HCT116 (cell line): ENCODE measurements at regions not wholly inside any gene's neighbourhood (a gene's known extent, or its start where the extent isn't known, plus 50 kb on each side); places are given as distances from the start of the nearest gene placed in this dataset.

Source experiments
- CEBPB ChIP-seq: IDR thresholded peaks from 2 replicates; pipeline ENCODE4 v1.6.1; 2012; ENCODE audit warnings: low read depth
- EZH2 ChIP-seq: fragments of 200-600 bp; sonication (generic); IDR thresholded peaks from 2 replicates; pipeline ENCODE4 v1.6.1; 2017; ENCODE audit warnings: antibody characterized with exemption, mixed run types
- POLR2A ChIP-seq: IDR thresholded peaks from 2 replicates; pipeline ENCODE4 v1.7.0; 2011; ENCODE audit warnings: borderline replicate concordance; ENCODE audit not compliant: insufficient read depth, insufficient read length; ENCODE audit errors: extremely low read depth
- POLR2AphosphoS5 ChIP-seq: IDR thresholded peaks from 2 replicates; pipeline ENCODE4 v1.6.1; 2011; ENCODE audit warnings: mild to moderate bottlenecking, low read depth, low read length, moderate library complexity
- RAD21 ChIP-seq: IDR thresholded peaks from 2 replicates; pipeline ENCODE4 v1.6.1; 2012; ENCODE audit warnings: low read depth, mild to moderate bottlenecking
- REST ChIP-seq: IDR thresholded peaks from 2 replicates; pipeline ENCODE4 v1.6.1; 2012; ENCODE audit warnings: low read depth
- SIN3A ChIP-seq: IDR thresholded peaks from 2 replicates; pipeline ENCODE4 v1.6.1; 2012; ENCODE audit warnings: low read depth
- SP1 ChIP-seq: IDR thresholded peaks from 2 replicates; pipeline ENCODE4 v1.6.1; 2012; ENCODE audit warnings: low read depth
- TCF7L2 ChIP-seq: IDR thresholded peaks from 2 replicates; pipeline ENCODE4 v1.7.0; 2011; ENCODE audit warnings: borderline replicate concordance, inconsistent platforms; ENCODE audit not compliant: insufficient read depth, insufficient read length; ENCODE audit errors: extremely low read depth
- YY1 ChIP-seq: IDR thresholded peaks from 2 replicates; pipeline ENCODE4 v1.6.1; 2011; ENCODE audit warnings: low read length, low read depth, moderate library complexity, mild to moderate bottlenecking; ENCODE audit not compliant: insufficient replicate concordance; ENCODE audit errors: extremely low read depth
- ZFX ChIP-seq: fragments of 450-650 bp; IDR thresholded peaks from 2 replicates; pipeline ENCODE4 v1.6.1; 2017
- TF ChIP-seq, protein P1 (sequence below), 3 experiments: fragments of 200-600 bp in 1 of 3; sonication (generic) in 1 of 3; IDR thresholded peaks in 2 of 3; conservative IDR thresholded peaks in 1 of 3; 2 replicates each; pipeline ENCODE4 v1.5.1; 2012 to 2017; ENCODE audit warnings: low read depth in 2 of 3, low read length in 2 of 3, antibody characterized with exemption in 1 of 3, borderline replicate concordance in 1 of 3, control low read depth in 1 of 3, mild to moderate bottlenecking in 1 of 3, mixed read lengths in 1 of 3, mixed run types in 1 of 3, moderate library complexity in 1 of 3; ENCODE audit not compliant: insufficient read depth in 1 of 3
- TF ChIP-seq, protein P2 (sequence below): IDR thresholded peaks from 2 replicates; pipeline ENCODE4 v1.6.1; 2012

GRCh38 chr13:67557642-67558241 is 327.6 kb upstream of the PCDH9 start:
- TF ChIP-seq, protein P1, sequence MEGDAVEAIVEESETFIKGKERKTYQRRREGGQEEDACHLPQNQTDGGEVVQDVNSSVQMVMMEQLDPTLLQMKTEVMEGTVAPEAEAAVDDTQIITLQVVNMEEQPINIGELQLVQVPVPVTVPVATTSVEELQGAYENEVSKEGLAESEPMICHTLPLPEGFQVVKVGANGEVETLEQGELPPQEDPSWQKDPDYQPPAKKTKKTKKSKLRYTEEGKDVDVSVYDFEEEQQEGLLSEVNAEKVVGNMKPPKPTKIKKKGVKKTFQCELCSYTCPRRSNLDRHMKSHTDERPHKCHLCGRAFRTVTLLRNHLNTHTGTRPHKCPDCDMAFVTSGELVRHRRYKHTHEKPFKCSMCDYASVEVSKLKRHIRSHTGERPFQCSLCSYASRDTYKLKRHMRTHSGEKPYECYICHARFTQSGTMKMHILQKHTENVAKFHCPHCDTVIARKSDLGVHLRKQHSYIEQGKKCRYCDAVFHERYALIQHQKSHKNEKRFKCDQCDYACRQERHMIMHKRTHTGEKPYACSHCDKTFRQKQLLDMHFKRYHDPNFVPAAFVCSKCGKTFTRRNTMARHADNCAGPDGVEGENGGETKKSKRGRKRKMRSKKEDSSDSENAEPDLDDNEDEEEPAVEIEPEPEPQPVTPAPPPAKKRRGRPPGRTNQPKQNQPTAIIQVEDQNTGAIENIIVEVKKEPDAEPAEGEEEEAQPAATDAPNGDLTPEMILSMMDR (IDR thresholded peaks at IDR 0.05 in 2 of 3, conservative IDR thresholded peaks at IDR 0.05 in 1 of 3; ENCODE audit: borderline replicate concordance in 1 of 3, insufficient read depth in 1 of 3, low read depth in 2 of 3, low read length in 2 of 3), result no peak
- TF ChIP-seq, protein P2, sequence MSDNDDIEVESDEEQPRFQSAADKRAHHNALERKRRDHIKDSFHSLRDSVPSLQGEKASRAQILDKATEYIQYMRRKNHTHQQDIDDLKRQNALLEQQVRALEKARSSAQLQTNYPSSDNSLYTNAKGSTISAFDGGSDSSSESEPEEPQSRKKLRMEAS, result no peak
- TF ChIP-seq POLR2AphosphoS5, result no peak
- no peak for TF ChIP-seq CEBPB
- TF ChIP-seq REST, result no peak
- TF ChIP-seq RAD21, result no peak
- TF ChIP-seq SIN3A, result no peak
- TF ChIP-seq EZH2, result no peak
- no peak for TF ChIP-seq ZFX
- no peak for TF ChIP-seq TCF7L2
- no peak for TF ChIP-seq YY1
- no peak for TF ChIP-seq POLR2A
- no peak for TF ChIP-seq SP1
